ENCODE measurements at regions not wholly inside any gene's neighbourhood (a gene's known extent, or its start where the extent isn't known, plus 50 kb on each side); places are given as distances from the start of the nearest gene placed in this dataset.

DNA sequence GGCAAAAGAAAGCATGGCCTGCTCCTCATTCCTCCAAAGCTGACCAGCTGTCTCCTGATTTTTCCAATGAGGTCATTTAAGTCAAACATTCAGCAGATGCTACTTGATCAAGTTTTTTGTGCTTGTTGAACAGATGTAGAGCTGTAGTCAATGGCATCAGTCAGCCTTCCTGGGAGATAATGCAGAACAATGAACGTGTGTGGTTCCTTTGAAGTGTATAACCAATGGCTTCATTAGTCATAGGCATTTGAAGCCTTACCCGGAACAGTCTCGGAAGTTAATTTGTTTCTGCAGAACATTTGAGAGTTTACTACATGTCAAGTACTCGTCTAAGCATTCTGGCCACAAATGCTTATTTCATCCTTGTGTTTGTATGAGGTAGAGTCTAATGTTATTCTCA lies 227.1 kb downstream of the ADRA2A start:
- ChIA-PET SMC1A (ENCODE audit: uncharacterized antibody, unreplicated experiment) (no interaction called here), CTCF (no interaction called here), POLR2A (no interaction called here), RAD21 (ENCODE audit: unreplicated experiment) (no interaction called here)
- DNase-seq (ENCODE audit: low read depth, low spot score) = no peak
- Histone ChIP-seq H3K4me3 (no peak overlapping the region), H3K27me3 (replicated peaks in 1 of 2; ENCODE audit: control insufficient read depth in 2 of 2, insufficient read depth in 2 of 2, low read length in 1 of 2) (no peaks in the 10 kb centered on the region; a peak in 1 of 4 replicates), H3K27ac (ENCODE audit: control insufficient read depth, insufficient read depth) (no peak overlapping the region), H3K9ac (ENCODE audit: control insufficient read depth, insufficient read depth, low read length) (no peak overlapping the region), H3K79me2 (ENCODE audit: control insufficient read depth, insufficient read depth, low read length) (no peaks in the 10 kb centered on the region), H3K36me3 (ENCODE audit: control insufficient read depth in 2 of 2, insufficient read depth in 2 of 2, low read length in 1 of 2) (no peaks in the 10 kb centered on the region), H2AFZ (ENCODE audit: control insufficient read depth, low read depth, low read length) (no peak overlapping the region), H3K9me3 (replicated peaks; ENCODE audit: control insufficient read depth, insufficient read depth, low read length) (no peaks in the 10 kb centered on the region; the same call in 2 of the 3 replicates), H3K4me1 (ENCODE audit: control insufficient read depth, insufficient read depth, low read length) (no peaks in the 10 kb centered on the region), H3K4me2 (ENCODE audit: control insufficient read depth, insufficient read depth) (no peak overlapping the region), H4K20me1 (ENCODE audit: control insufficient read depth, insufficient read depth) (no peaks in the 10 kb centered on the region)
- in situ Hi-C loops (cut with MboI) = no loop called here
- WGBS (ENCODE audit: insufficient coverage, insufficient replicate concordance, low lambda C conversion rate, missing lambda C conversion rate) = 7% methylated on average over 4 of the region's 4 CpGs
- FAIRE-seq = no peak
- TF ChIP-seq YY1 (IDR thresholded peaks at IDR 0.05; ENCODE audit: low read depth, low read length) = no peak
- TF ChIP-seq ZNF622 (IDR thresholded peaks at IDR 0.05) = no peak
- TF ChIP-seq MYB (IDR thresholded peaks at IDR 0.05; ENCODE audit: borderline replicate concordance, low read depth, low read length) = no peak
- no peak for TF ChIP-seq NFXL1 (IDR thresholded peaks at IDR 0.05; ENCODE audit: borderline replicate concordance)
- TF ChIP-seq CREM (IDR thresholded peaks at IDR 0.05; ENCODE audit: low read depth) = no peak
- TF ChIP-seq RAD21 (IDR thresholded peaks at IDR 0.05; ENCODE audit: insufficient read depth, low read depth, low read length) = no peak
- TF ChIP-seq, protein P1, sequence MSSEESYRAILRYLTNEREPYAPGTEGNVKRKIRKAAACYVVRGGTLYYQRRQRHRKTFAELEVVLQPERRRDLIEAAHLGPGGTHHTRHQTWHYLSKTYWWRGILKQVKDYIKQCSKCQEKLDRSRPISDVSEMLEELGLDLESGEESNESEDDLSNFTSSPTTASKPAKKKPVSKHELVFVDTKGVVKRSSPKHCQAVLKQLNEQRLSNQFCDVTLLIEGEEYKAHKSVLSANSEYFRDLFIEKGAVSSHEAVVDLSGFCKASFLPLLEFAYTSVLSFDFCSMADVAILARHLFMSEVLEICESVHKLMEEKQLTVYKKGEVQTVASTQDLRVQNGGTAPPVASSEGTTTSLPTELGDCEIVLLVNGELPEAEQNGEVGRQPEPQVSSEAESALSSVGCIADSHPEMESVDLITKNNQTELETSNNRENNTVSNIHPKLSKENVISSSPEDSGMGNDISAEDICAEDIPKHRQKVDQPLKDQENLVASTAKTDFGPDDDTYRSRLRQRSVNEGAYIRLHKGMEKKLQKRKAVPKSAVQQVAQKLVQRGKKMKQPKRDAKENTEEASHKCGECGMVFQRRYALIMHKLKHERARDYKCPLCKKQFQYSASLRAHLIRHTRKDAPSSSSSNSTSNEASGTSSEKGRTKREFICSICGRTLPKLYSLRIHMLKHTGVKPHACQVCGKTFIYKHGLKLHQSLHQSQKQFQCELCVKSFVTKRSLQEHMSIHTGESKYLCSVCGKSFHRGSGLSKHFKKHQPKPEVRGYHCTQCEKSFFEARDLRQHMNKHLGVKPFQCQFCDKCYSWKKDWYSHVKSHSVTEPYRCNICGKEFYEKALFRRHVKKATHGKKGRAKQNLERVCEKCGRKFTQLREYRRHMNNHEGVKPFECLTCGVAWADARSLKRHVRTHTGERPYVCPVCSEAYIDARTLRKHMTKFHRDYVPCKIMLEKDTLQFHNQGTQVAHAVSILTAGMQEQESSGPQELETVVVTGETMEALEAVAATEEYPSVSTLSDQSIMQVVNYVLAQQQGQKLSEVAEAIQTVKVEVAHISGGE (CRISPR knock-in tag; IDR thresholded peaks at IDR 0.05) = no peak
- TF ChIP-seq RELA (IDR thresholded peaks at IDR 0.05; ENCODE audit: borderline replicate concordance, partially characterized antibody) = no peak
- TF ChIP-seq, protein P2, sequence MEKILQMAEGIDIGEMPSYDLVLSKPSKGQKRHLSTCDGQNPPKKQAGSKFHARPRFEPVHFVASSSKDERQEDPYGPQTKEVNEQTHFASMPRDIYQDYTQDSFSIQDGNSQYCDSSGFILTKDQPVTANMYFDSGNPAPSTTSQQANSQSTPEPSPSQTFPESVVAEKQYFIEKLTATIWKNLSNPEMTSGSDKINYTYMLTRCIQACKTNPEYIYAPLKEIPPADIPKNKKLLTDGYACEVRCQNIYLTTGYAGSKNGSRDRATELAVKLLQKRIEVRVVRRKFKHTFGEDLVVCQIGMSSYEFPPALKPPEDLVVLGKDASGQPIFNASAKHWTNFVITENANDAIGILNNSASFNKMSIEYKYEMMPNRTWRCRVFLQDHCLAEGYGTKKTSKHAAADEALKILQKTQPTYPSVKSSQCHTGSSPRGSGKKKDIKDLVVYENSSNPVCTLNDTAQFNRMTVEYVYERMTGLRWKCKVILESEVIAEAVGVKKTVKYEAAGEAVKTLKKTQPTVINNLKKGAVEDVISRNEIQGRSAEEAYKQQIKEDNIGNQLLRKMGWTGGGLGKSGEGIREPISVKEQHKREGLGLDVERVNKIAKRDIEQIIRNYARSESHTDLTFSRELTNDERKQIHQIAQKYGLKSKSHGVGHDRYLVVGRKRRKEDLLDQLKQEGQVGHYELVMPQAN (conservative IDR thresholded peaks at IDR 0.05) = no peak
- BruUV-seq (replicated peaks) = no TSS peak
- no peak for ATAC-seq
- intact Hi-C loops (cut with micrococcal nuclease; ENCODE audit: unreplicated experiment) = no loop called here
